Ovary (tissue), 3 donors: ENCODE measurements at regions not wholly inside any gene's neighbourhood (a gene's known extent, or its start where the extent isn't known, plus 50 kb on each side); places are given as distances from the start of the nearest gene placed in this dataset.

Source experiments
- CTCF ChIP-seq, 3 donors: fragments of 450-650 bp in 2 of 3; fragments of 200-600 bp in 1 of 3; IDR thresholded peaks; one replicate each; pipeline versions ENCODE4 v1.5.1 to v1.8.0; 2016 to 2022; ENCODE audit warnings: antibody characterized with exemption in 3 of 3, mild to moderate bottlenecking in 1 of 3
- POLR2A ChIP-seq: fragments of 450-650 bp; IDR thresholded peaks from one replicate; pipeline ENCODE4 v1.6.1; 2017; ENCODE audit warnings: antibody characterized with exemption, mild to moderate bottlenecking, moderate library complexity
- donor health status: DM: no; HTN: no; CAD: no.

- no peak for TF ChIP-seq CTCF (IDR thresholded peaks at IDR 0.05)
- no peak for TF ChIP-seq POLR2A
Observed at GRCh38 chr12:131260954-131261353, 307.2 kb downstream of the ADGRD1 start.
